Lower leg skin (tissue), 4 donors: ENCODE measurements at regions not wholly inside any gene's neighbourhood (a gene's known extent, or its start where the extent isn't known, plus 50 kb on each side); places are given as distances from the start of the nearest gene placed in this dataset.
"Not testable (repeated sequence)": the region's sequence is repeated elsewhere in the genome, so short reads cannot be mapped to it uniquely, and the experiment has no call there.

ENCODE experiments used
- DNase-seq, 2 donors: peaks; one replicate each; pipeline ENCODE4 v3.0.0-alpha.2; 2019; ENCODE audit warnings: low spot score in 2 of 2
- H3K4me3 ChIP-seq: fragments of 200-600 bp; sonication (generic); 2 replicates; pipeline ENCODE4 v1.5.1; 2017; ENCODE audit warnings: mild to moderate bottlenecking, low read depth; ENCODE audit not compliant: poor library complexity, severe bottlenecking
- CTCF ChIP-seq, 3 donors: fragments of 450-650 bp; IDR thresholded peaks; one replicate each; pipeline ENCODE4 v1.5.1; 2016; ENCODE audit warnings: antibody characterized with exemption in 3 of 3, mild to moderate bottlenecking in 3 of 3, moderate library complexity in 2 of 3
- POLR2A ChIP-seq, 2 donors: fragments of 450-650 bp; IDR thresholded peaks; one replicate each; pipeline ENCODE4 v1.6.1; 2016 to 2017; ENCODE audit warnings: antibody characterized with exemption in 2 of 2, mild to moderate bottlenecking in 1 of 2, moderate library complexity in 1 of 2
- WGBS, 2 donors: methylation state at CpG; one replicate each; pipeline ENCODE4 v1.1.5; 2018; 5-methylcytosine and 5-hydroxymethylcytosine counted together
- intact Hi-C: fragments of 100-400 bp; cut with DNase I; formaldehyde crosslinking; loops from one replicate; pipeline ENCODE4 v1.15.0; 2023; ENCODE audit warnings: low total_unique reads

- TF ChIP-seq POLR2A (IDR thresholded peaks at IDR 0.05) (no peak), CTCF (IDR thresholded peaks at IDR 0.05) (no peak)
- 79 to 89% methylated on average over 4 of the region's 4 CpGs for WGBS, 2 donors
- no peak for DNase-seq
- no peak overlapping the region for H3K4me3 ChIP-seq
- intact Hi-C loops = no loop called here
Observed at GRCh38 chr5:20833081-20833627, 845.2 kb upstream of the CDH18 start.

- no peak overlapping the region for H3K4me3 ChIP-seq
- WGBS, 2 donors = 70% methylated on average over 5 of the region's 5 CpGs
- TF ChIP-seq CTCF (IDR thresholded peaks at IDR 0.05) = no peak
- TF ChIP-seq POLR2A (IDR thresholded peaks at IDR 0.05) = no peak
- no peak for DNase-seq
- intact Hi-C loops = no loop called here
Observed at GRCh38 chr5:20832204-20833080, 844.4 kb upstream of the CDH18 start.

- not testable (repeated sequence) for DNase-seq
- 65 to 73% methylated on average over 1 of the region's 1 CpG for WGBS, 2 donors
Observed at GRCh38 chr5:20825951-20826350, 838.0 kb upstream of the CDH18 start.

DNA sequence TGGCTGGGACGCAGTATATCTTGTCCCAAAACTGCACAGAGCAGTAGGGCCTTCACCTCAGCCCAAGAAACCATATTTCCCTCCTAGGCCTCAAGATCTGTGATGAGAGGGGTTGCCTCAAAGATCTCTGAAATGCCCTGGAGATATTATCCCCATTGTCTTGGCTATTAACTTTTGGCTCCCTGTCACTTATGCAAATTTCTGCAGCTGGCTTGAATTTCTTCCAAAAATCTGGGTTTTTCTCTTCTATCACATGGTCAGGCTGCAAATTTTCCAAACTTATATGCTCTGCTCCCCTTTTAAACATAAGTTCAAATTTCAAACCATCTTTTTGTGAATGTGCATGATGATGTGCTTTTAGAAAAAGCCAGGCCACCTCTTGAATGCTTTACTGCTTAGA is 809.2 kb upstream of the CDH18 start:
- WGBS, 2 donors = 95 to 100% methylated on average over 1 of the region's 1 CpG
- intact Hi-C loops, H3K4me3 ChIP-seq, DNase-seq: not testable (repeated sequence)

More at GRCh38 chr5:20825951-20826350, 838.0 kb upstream of the CDH18 start:
- H3K4me3 ChIP-seq, intact Hi-C loops: not testable (repeated sequence)

DNA sequence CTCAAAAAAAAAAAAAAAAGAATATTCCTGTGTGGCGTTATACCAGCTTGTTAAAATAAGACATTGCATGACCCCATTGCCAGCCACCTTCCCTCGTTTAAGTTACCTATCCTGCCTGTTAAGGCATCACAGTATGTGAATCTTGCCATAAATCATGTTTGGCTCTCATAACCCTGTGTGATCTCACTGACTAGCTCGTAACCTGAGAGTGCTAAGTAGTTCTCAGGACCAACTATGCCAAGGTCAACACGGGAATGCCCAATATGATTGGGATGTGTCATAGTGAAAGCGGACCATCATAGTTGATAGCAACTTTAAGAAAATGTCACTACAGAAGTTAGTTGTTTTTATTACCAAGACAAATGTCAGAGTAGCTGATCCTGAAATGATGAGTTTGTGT is 796.8 kb upstream of the CDH18 start:
- H3K4me3 ChIP-seq, intact Hi-C loops, DNase-seq: not testable (repeated sequence)
- 80 to 86% methylated on average over 2 to 4 of the region's 5 CpGs for WGBS, 2 donors

GRCh38 chr5:20783484-20783883 is 795.5 kb upstream of the CDH18 start:
- DNase-seq, intact Hi-C loops, H3K4me3 ChIP-seq: not testable (repeated sequence)
- 87 to 90% methylated on average over 2 of the region's 2 CpGs for WGBS, 2 donors

GRCh38 chr5:20771338-20771737 is 783.3 kb upstream of the CDH18 start:
- WGBS, 2 donors = 76 to 84% methylated on average over 2 of the region's 2 CpGs
- H3K4me3 ChIP-seq, DNase-seq, intact Hi-C loops: not testable (repeated sequence)

GRCh38 chr5:20765074-20765473 is 777.1 kb upstream of the CDH18 start:
- H3K4me3 ChIP-seq, DNase-seq, intact Hi-C loops: not testable (repeated sequence)
- WGBS, 2 donors = no CpG with 5 or more reads among the region's 2 CpGs

GRCh38 chr5:20759459-20759858 is 771.5 kb upstream of the CDH18 start:
- H3K4me3 ChIP-seq, DNase-seq, intact Hi-C loops: not testable (repeated sequence)

DNA sequence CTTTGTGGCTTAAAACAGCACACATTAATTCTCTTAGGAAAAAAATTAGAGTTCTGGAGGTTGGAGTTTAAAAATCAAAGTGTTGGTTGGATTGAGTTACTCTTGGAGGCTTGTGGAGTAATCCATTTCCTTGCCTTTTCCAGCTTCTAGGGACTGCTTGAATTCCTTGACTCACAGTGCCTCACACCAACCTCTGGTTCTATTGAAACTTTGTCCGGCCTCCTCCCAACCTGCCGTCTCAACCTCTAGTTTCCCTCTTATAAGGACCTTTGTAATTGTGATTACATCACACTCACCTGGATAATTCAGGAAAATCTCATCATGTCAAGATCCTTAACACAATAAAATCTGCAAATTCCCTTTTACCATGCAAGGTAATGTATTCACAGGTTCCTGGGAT is 764.2 kb upstream of the CDH18 start:
- intact Hi-C loops, DNase-seq, H3K4me3 ChIP-seq: not testable (repeated sequence)
- 86 to 100% methylated on average over 1 to 2 of the region's 2 CpGs for WGBS, 2 donors

DNA sequence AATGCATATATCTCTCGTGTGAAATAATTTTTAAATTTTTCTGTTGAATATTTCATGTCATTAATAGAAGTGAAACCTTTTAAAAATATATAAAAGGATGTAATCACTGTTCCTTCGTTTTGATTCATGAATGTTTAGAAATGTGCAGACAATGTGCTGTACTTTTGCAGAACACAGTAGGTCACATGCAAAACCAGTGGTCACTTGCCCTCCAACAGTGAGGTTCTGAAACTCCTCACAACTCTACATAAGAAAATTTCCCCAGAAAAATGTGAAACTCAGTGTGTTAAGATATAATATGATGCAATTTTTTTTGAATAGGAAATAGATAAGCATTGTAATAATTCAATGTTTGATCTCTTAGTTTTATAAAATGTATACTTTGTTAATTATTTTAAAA is 747.7 kb upstream of the CDH18 start:
- intact Hi-C loops, H3K4me3 ChIP-seq, DNase-seq: not testable (repeated sequence)
- WGBS, 2 donors = 55 to 63% methylated on average over 2 of the region's 2 CpGs

DNA sequence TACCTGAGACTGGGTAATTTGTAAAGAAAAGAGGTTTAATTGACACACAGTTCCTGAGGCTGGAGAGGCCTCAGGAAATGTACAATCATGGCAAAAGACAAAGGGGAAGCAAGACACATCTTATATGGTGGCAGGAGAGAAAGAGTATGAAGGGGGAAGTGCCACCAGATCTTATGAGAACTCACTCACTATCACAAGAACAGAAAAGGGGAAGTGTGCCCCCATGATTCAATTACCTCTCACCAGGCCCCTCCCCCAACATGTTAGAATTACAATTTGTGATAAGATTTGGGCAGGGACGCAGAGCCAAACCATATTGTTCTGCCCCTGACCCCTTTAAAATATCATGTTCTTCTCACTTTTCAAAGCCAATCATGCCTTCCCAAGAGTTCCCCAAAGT is 744.2 kb upstream of the CDH18 start:
- H3K4me3 ChIP-seq, intact Hi-C loops, DNase-seq: not testable (repeated sequence)
- WGBS, 2 donors = 85 to 92% methylated on average over 1 of the region's 1 CpG

GRCh38 chr5:20721286-20721685 is 733.3 kb upstream of the CDH18 start:
- intact Hi-C loops, H3K4me3 ChIP-seq, DNase-seq: not testable (repeated sequence)
- 82 to 92% methylated on average over 2 to 3 of the region's 3 CpGs for WGBS, 2 donors
